ENCODE measurements at regions not wholly inside any gene's neighbourhood (a gene's known extent, or its start where the extent isn't known, plus 50 kb on each side); places are given as distances from the start of the nearest gene placed in this dataset.

DNA sequence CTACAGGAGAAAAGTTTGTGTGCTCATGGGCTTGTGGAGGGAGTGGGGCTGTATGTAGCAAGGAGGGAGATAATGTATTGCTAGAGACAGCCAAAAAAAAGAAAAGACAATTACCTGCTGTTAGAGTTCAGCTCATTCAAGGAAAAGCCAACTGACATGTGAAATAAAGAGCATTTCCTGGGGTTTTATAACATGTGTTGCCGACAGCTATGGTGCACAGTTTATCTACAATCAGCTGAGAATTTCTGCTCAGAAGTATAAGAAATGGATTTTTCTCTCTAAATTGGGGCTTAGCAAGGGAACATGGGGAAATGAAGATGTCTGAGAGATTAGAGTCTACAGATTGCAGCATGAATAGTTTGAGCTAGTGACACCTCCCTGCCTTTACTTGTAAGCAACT is 674.1 kb downstream of the SUCLG1 start:
- 28% methylated on average over 1 of the region's 1 CpG for WGBS
- DNase-seq = no peak

DNA sequence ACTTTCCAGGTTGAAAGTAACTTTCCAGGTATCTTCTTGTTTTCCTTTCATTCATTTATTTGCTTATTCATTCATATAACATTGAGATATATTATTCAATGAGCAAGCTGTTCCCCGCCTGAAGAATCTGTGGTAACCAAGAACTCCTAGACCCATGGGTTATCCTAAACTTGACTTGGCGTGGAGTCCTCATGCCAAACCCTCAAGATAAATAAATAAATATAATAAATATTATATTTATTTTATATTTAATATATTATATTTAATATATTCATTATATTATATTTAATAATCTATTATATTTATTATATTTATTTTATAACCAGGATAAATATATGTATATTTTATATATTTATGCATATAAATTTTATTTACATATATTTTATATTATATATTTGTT is 674.8 kb downstream of the SUCLG1 start:
- Histone ChIP-seq H3K27ac (ENCODE audit: low read length) (no peak overlapping the region), H3K27me3 (ENCODE audit: control insufficient read depth, insufficient read depth) (no peaks in the 10 kb centered on the region), H3K4me3 (ENCODE audit: low read length) (no peak overlapping the region), H3K4me1 (ENCODE audit: control insufficient read depth, insufficient read depth, low read length) (no peaks in the 10 kb centered on the region), H3K9me3 (ENCODE audit: control insufficient read depth, low read length) (no peaks in the 10 kb centered on the region)
- DNase-seq = no peak
- ATAC-seq = no peak
- intact Hi-C loops (cut with DNase I) = no loop called here
- WGBS = 91% methylated on average over 2 of the region's 2 CpGs

More for the DNA sequence above, 674.1 kb downstream of the SUCLG1 start:
- no peaks in the 10 kb centered on the region for H3K9me3 ChIP-seq (ENCODE audit: control insufficient read depth, low read length)
- no peaks in the 10 kb centered on the region for H3K27me3 ChIP-seq (ENCODE audit: control insufficient read depth, insufficient read depth)
- no peak for ATAC-seq
- no peak overlapping the region for H3K27ac ChIP-seq (ENCODE audit: low read length)
- H3K4me1 ChIP-seq (ENCODE audit: control insufficient read depth, insufficient read depth, low read length) = no peaks in the 10 kb centered on the region
- H3K4me3 ChIP-seq (ENCODE audit: low read length) = no peak overlapping the region
- intact Hi-C loops (cut with DNase I) = no loop called here

DNA sequence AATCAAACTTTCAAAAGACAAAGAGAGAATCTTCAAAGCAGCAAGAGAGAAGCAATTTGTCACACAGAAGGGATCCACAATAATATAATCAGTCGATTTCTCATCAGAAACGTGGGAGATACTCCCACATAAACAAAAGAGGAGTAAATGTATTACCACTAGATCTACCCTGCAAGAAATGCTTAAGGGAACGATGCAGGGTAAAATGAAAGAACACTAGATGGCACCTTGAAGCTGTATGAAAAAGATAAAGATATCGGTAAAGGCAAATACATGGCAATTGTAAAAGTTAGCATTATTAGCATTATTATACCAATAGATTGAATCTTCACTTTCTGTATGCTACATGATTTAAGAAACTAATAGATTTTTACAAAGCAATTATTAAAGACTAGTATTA is 677.0 kb downstream of the SUCLG1 start:
- DNase-seq = no peak
- Histone ChIP-seq H3K4me1 (ENCODE audit: control insufficient read depth, insufficient read depth, low read length) (no peaks in the 10 kb centered on the region), H3K4me3 (ENCODE audit: low read length) (no peak overlapping the region), H3K9me3 (ENCODE audit: control insufficient read depth, low read length) (no peaks in the 10 kb centered on the region), H3K27me3 (ENCODE audit: control insufficient read depth, insufficient read depth) (no peaks in the 10 kb centered on the region), H3K27ac (ENCODE audit: low read length) (no peak overlapping the region)
- ATAC-seq = no peak
- WGBS = 65% methylated on average over 4 of the region's 4 CpGs
- intact Hi-C loops (cut with DNase I) = no loop called here

DNA sequence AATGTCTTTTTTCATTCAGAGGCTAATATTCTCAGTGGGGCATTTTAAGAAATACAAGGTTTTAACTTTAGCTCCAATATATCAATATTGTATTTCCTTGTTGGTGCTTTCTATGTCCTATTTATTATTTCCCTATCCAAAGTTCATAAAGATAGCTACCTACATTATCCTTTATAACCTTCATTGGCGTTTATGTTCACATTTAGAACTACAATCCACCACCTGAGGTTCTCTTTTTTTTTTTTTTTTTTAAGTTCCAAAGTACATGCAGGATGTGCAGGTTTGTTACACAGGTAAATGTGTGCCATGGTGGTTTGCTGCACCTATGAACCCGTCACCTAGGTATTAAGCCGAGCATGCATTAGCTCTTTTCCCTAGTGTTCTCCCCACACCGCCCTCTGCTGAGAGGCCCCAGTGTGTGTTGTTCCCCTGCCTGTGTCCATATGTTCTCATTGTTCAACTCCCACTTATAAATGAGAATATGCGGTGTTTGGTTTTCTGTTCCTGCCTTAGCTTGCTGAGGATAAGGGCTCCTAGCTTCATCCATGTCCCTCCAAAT is 694.6 kb downstream of the SUCLG1 start:
- no peak overlapping the region for H3K27ac ChIP-seq (ENCODE audit: low read length)
- WGBS = 78% methylated on average over 5 of the region's 5 CpGs
- no peak for ATAC-seq
- DNase-seq = no peak
- intact Hi-C loops (cut with DNase I) = no loop called here
- no peaks in the 10 kb centered on the region for H3K4me1 ChIP-seq (ENCODE audit: control insufficient read depth, insufficient read depth, low read length)
- no peaks in the 10 kb centered on the region for H3K27me3 ChIP-seq (ENCODE audit: control insufficient read depth, insufficient read depth)
- no peak overlapping the region for H3K4me3 ChIP-seq (ENCODE audit: low read length)
- peaks cover 2% of the 10 kb centered on the region for H3K9me3 ChIP-seq (ENCODE audit: control insufficient read depth, low read length)

DNA sequence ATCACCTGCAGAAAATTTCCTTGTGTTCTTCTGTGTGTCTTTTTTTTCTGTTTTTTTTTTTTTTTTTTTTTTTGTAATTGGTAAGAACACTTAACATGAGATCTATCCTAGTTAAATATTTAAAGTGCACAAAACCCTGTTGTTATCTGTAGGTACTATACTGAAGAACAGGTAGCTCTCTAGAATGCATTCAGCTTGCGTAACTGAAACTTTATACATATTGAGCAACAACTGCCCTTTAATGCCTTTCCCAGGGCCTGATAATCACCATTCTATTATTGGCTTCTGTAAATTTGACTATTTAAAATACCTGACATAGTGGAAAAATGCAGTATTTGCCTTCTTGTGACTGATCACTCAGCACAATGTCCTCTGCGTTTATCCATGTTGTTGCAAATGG is 701.8 kb downstream of the SUCLG1 start:
- WGBS = 92% methylated on average over 2 of the region's 2 CpGs
- no peak overlapping the region for H3K27ac ChIP-seq (ENCODE audit: low read length)
- no peak for DNase-seq
- no peaks in the 10 kb centered on the region for H3K4me1 ChIP-seq (ENCODE audit: control insufficient read depth, insufficient read depth, low read length)
- no peak for ATAC-seq
- H3K27me3 ChIP-seq (ENCODE audit: control insufficient read depth, insufficient read depth) = no peaks in the 10 kb centered on the region
- peaks cover 2% of the 10 kb centered on the region for H3K9me3 ChIP-seq (ENCODE audit: control insufficient read depth, low read length)
- intact Hi-C loops (cut with DNase I) = no loop called here
- no peak overlapping the region for H3K4me3 ChIP-seq (ENCODE audit: low read length)

DNA sequence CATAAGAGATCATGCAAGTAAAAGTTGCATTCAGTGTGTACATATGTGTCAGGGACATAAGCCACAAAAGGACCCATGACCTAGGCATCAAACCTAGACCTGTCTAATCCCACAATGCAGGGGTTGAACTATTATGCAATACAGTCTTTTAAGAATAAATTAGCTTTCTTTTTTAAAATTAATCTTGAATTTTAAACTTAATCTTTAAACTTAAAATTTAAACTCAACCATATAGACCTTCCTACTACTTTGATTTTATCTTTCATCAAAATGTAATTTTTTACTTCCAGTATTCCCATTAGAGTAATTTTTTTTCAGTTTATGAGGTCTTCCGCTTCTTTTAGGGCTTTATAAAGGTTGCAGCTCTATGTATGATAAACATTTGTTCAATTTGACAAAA is 702.9 kb downstream of the SUCLG1 start:
- no peaks in the 10 kb centered on the region for H3K27me3 ChIP-seq (ENCODE audit: control insufficient read depth, insufficient read depth)
- no peak overlapping the region for H3K27ac ChIP-seq (ENCODE audit: low read length)
- no peak for ATAC-seq
- H3K9me3 ChIP-seq (ENCODE audit: control insufficient read depth, low read length) = peaks cover under 1% of the 10 kb centered on the region
- DNase-seq = no peak
- intact Hi-C loops (cut with DNase I) = no loop called here
- H3K4me1 ChIP-seq (ENCODE audit: control insufficient read depth, insufficient read depth, low read length) = no peaks in the 10 kb centered on the region
- no peak overlapping the region for H3K4me3 ChIP-seq (ENCODE audit: low read length)
- 87% methylated on average over 1 of the region's 1 CpG for WGBS

DNA sequence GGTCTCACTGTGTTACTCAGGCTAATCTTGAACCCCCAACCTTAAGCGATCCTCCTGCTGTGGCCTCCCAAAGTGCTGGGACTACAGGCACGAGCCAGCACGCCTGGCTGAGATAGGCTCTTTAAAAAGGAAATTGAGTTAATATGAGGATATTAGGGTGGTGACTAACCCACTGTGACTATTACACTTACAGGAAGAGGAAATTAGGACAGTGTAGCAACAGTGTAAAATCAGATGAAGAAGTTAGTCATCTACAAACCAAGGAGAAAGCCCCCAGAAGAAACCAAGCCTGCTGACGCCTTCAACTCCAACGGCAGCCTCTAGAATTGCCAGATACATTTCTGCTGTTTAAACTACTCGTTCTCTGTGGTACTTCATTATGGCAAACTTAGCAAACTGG is 711.9 kb downstream of the SUCLG1 start:
- H3K4me1 ChIP-seq (ENCODE audit: control insufficient read depth, insufficient read depth, low read length) = no peaks in the 10 kb centered on the region
- no peak for ATAC-seq
- no peak for DNase-seq
- H3K4me3 ChIP-seq (ENCODE audit: low read length) = no peak overlapping the region
- H3K9me3 ChIP-seq (ENCODE audit: control insufficient read depth, low read length) = no peaks in the 10 kb centered on the region
- intact Hi-C loops (cut with DNase I) = no loop called here
- no peak overlapping the region for H3K27ac ChIP-seq (ENCODE audit: low read length)
- 82% methylated on average over 6 of the region's 6 CpGs for whole genome bisulfite sequencing
- H3K27me3 ChIP-seq (ENCODE audit: control insufficient read depth, insufficient read depth) = no peaks in the 10 kb centered on the region

DNA sequence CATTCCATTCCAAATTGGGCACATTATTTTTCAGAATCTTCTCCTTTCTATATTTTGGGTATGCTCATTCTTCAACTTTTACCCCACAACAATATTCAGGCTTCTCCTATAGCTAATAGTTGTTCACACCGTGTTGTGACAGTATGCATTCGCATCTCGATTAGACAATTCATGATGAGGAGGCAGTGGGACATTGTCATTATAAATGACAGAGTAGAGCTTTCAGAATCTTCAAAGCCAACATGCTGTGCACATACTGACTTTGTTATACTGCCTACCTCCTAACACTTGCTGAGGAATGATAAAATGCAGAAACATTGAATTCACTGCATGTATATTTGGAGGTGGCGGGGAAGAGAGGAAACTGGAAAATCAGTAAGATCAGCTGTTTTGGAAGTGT is 714.2 kb downstream of the SUCLG1 start:
- ATAC-seq (no peak), DNase-seq (no peak)
- no peaks in the 10 kb centered on the region for H3K4me1 ChIP-seq (ENCODE audit: control insufficient read depth, insufficient read depth, low read length)
- H3K27ac ChIP-seq (ENCODE audit: low read length) = no peak overlapping the region
- H3K27me3 ChIP-seq (ENCODE audit: control insufficient read depth, insufficient read depth) = no peaks in the 10 kb centered on the region
- intact Hi-C loops (cut with DNase I) = no loop called here
- 84% methylated on average over 4 of the region's 4 CpGs for WGBS
- peaks cover 6% of the 10 kb centered on the region for H3K9me3 ChIP-seq (ENCODE audit: control insufficient read depth, low read length)
- no peak overlapping the region for H3K4me3 ChIP-seq (ENCODE audit: low read length)

DNA sequence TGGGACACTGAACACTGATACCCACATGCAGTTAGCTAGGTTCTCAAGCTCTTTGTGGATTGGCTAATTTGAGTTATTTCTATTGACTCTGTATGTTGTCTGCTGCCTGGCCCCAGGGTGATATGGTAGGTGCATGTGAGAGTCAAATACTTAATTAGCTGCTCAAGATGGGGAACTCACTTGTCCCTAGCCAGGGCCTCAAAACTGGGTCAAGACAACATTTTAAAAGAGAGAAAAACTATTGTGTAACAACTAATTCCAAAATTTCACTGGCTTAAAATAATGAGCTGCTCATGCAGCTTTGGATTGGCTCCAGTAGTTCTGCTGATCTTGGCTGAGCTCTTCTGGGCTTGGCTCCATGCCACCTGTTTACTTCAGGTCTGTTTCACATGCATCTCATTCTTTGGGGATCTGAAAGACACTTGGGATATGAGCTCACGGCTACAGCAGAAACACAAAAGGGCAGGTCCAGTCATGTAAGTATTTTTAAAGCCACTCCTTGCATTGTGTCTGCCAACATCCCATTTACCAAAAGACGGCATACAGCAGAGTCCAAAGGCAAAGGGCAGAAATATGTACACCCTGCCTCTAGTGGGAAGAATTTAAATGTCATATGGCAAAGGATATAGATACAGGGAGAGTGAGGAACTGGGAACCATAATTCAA is 716.8 kb downstream of the SUCLG1 start:
- 23% methylated on average over 2 of the region's 2 CpGs for WGBS

DNA sequence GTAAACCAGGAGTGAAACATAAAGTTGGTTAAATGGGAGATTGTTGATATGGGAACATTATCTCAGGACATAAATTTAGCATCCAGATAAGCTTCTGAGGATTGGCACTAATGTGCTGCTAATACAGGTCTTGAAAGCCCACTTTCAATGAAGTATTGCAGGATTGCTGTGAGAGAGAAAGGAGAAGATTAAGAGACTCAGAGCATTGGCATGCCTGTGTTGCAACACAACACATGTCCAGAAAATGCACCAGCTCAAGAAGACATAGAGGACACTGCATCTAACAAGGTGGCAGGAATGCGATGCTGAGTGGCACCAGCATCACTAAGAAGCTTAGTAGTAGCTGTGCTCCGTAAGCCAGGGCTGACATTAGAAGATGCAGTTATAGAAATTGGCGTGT is 728.9 kb downstream of the SUCLG1 start:
- Histone ChIP-seq H3K4me3 (ENCODE audit: low read length) (no peak overlapping the region), H3K4me1 (ENCODE audit: control insufficient read depth, insufficient read depth, low read length) (no peaks in the 10 kb centered on the region), H3K27me3 (ENCODE audit: control insufficient read depth, insufficient read depth) (no peaks in the 10 kb centered on the region), H3K27ac (ENCODE audit: low read length) (no peak overlapping the region), H3K9me3 (ENCODE audit: control insufficient read depth, low read length) (no peaks in the 10 kb centered on the region)
- WGBS = 82% methylated on average over 3 of the region's 3 CpGs
- ATAC-seq = no peak
- DNase-seq = no peak
- intact Hi-C loops (cut with DNase I) = no loop called here

More for the DNA sequence above, 716.8 kb downstream of the SUCLG1 start:
- no peak overlapping the region for H3K4me3 ChIP-seq (ENCODE audit: low read length)
- no peaks in the 10 kb centered on the region for H3K4me1 ChIP-seq (ENCODE audit: control insufficient read depth, insufficient read depth, low read length)
- no peaks in the 10 kb centered on the region for H3K27me3 ChIP-seq (ENCODE audit: control insufficient read depth, insufficient read depth)
- H3K27ac ChIP-seq (ENCODE audit: low read length) = no peak overlapping the region
- DNase-seq (peak; percentile 45 to 77 (median 59)), ATAC-seq (peak; percentile 75 to 82)
- intact Hi-C loops (cut with DNase I) = no loop called here
- peaks cover 6% of the 10 kb centered on the region for H3K9me3 ChIP-seq (ENCODE audit: control insufficient read depth, low read length)

DNA sequence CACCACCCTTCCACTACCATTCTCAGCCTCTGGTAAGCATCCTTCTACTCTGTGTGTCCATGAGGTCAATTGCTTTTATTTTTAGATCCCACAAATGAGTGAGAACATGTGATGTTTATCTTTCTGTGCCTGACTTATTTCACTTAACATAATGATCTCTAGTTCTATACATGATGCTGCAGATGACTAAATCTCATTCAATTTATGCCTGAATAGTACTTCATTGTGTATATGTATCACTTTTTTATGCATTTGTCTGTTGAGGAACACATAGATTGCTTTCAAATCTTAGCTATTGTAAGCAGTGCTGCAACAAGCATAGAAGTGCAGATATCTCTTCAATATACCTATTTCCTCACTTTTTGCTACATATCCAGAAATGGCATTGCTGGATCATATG is 733.3 kb downstream of the SUCLG1 start:
- ATAC-seq = no peak
- intact Hi-C loops (cut with DNase I) = no loop called here
- Histone ChIP-seq H3K4me3 (ENCODE audit: low read length) (no peak overlapping the region), H3K9me3 (ENCODE audit: control insufficient read depth, low read length) (no peaks in the 10 kb centered on the region), H3K27me3 (ENCODE audit: control insufficient read depth, insufficient read depth) (no peaks in the 10 kb centered on the region), H3K4me1 (ENCODE audit: control insufficient read depth, insufficient read depth, low read length) (no peaks in the 10 kb centered on the region), H3K27ac (ENCODE audit: low read length) (no peak overlapping the region)
- DNase-seq = no peak

DNA sequence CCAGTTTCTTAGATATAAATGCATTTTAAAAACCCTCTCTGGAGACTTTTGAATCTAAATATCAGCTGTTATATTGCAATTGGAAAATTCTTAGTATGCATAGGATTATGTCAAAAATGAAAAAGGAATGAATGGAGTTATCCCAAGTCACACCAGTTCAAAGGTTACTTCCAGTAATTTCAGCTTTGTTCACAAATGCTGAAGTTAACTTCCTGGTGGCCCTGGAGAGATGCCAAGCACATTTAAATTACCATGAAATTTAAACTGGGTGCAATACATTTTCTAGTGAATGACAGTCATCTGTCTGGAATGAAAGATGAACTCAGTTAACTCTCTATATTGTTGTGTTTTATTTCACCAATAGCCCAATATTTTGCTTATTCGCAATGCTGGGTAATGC is 753.9 kb downstream of the SUCLG1 start:
- no peak for DNase-seq
- no peaks in the 10 kb centered on the region for H3K9me3 ChIP-seq (ENCODE audit: control insufficient read depth, low read length)
- no peaks in the 10 kb centered on the region for H3K27me3 ChIP-seq (ENCODE audit: control insufficient read depth, insufficient read depth)
- no peak for ATAC-seq
- no peak overlapping the region for H3K4me3 ChIP-seq (ENCODE audit: low read length)
- no peaks in the 10 kb centered on the region for H3K4me1 ChIP-seq (ENCODE audit: control insufficient read depth, insufficient read depth, low read length)
- 89% methylated on average over 1 of the region's 1 CpG for WGBS
- H3K27ac ChIP-seq (ENCODE audit: low read length) = no peak overlapping the region
- intact Hi-C loops (cut with DNase I) = no loop called here
